ENCODE measurements at regions not wholly inside any gene's neighbourhood (a gene's known extent, or its start where the extent isn't known, plus 50 kb on each side); places are given as distances from the start of the nearest gene placed in this dataset.

DNA sequence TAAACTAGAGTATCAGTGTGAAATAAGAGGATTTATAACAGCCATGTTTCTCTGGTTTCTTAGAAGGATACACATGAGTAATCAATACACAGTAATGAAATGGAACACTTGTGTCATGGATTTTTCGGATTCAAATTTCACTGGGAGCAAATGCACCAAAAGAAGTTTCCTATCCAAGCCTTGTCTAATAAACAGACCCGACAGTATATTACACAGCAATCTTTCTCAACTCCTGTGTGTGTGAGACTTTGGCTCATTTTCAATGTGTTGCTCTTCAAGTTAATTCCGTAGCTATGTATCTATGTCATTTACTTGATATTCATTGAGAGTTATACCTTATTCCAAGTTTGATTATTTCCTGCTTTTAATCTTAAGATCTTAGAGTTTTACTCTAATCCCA lies 930.2 kb downstream of the MAT2B start:
- in situ Hi-C loops (cut with MboI; ENCODE audit: low pct_unique_long_range_greater_than_20kb, low sequenced_read_pairs) = no loop called here

DNA sequence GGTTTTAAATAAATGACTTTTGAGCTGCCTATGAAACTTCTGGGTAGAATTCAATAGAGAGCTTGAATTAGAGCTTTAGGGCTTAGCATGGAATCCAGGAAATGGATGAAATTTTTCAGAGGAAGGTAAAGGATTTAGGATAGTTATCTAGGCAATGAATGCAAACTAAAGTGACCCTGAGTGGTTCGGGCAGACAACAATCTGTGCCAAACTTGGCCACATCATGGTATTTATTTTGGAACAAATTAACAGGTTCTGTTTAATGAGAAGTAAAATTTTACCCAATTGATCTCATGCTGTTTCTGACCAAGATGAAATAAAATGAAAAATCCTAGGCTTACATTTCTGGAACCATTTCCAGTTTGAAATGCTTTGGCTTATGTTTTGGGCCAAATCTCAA lies 934.4 kb downstream of the MAT2B start:
- no peak for DNase-seq
- in situ Hi-C loops (cut with MboI; ENCODE audit: low pct_unique_long_range_greater_than_20kb, low sequenced_read_pairs) = no loop called here

More for the DNA sequence above, 930.2 kb downstream of the MAT2B start:
- DNase-seq = no peak

GRCh38 chr5:164449460-164449859 lies 944.0 kb downstream of the MAT2B start:
- in situ Hi-C loops (cut with MboI; ENCODE audit: low pct_unique_long_range_greater_than_20kb, low sequenced_read_pairs) = no loop called here
- DNase-seq = no peak

- DNase-seq = no peak
- in situ Hi-C loops (cut with MboI; ENCODE audit: low pct_unique_long_range_greater_than_20kb, low sequenced_read_pairs) = no loop called here
These were observed 960.6 kb downstream of the MAT2B start for GRCh38 chr5:164466033-164466432.

DNA sequence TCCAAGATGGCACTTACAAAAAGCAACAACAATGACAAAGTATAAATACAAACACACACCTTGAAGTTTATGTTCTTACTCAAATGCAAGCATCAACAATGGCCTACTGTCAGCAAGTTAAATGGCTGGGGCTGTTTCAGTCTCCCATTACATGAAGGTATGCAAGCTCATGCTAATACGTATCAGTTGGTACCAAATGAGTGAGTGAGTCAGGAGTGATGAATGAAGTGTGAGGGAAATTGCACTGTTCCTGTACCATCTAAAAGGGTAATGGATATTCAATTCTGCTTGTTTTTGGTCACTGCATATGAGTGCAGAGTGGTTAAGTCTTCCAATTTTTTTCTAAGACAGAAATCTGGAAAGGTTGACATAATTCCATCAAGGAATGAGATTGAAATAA lies 964.9 kb downstream of the MAT2B start:
- DNase-seq = no peak
- in situ Hi-C loops (cut with MboI; ENCODE audit: low pct_unique_long_range_greater_than_20kb, low sequenced_read_pairs) = no loop called here

DNA sequence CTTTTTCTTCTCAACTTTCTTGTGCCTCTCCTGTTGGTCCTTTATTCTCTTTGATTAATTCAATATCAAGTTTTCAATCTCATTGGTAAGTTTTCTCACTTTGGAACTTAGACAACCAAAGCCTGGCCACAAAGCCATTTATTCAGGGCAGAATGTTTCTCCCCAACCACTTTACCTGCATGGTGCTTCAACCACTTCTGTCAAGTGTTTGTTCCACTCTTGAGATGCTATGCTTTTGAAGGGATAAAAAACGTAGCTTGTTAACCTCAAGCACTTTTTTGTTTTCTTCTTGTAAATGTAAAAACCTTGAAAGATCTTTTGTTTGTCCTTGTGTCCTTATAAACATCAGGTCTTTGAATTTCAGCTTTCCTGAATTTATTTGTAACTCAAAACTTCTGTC lies 966.7 kb downstream of the MAT2B start:
- no peak for DNase-seq
- in situ Hi-C loops (cut with MboI; ENCODE audit: low pct_unique_long_range_greater_than_20kb, low sequenced_read_pairs) = no loop called here

- in situ Hi-C loops (cut with MboI; ENCODE audit: low pct_unique_long_range_greater_than_20kb, low sequenced_read_pairs) = loop anchor here (25.0 kb wide), 2 partner anchors 413 to 913 kb away; no protein-coding TSS in a partner anchor
- peak; percentile 52 for DNase-seq
These were observed 970.0 kb downstream of the MAT2B start for GRCh38 chr5:164475339-164475977.

DNA sequence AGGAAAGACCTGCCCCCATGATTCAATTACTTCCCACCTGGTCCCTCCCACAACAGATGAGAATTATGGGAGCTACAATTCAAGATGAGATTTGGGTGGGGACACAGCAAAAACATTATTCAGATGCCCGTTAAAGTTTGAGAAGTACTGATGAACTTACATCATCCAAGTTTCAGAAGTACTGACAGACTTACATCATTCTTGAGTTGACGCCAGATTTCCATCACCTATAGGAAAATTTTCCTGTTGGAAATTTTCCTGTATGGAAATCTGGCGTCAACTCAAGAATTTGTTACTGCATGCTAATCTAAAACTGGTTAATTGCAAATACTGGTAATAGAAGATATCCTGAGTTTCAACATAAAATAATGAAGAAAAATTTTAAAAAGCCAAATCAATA lies 975.9 kb downstream of the MAT2B start:
- no peak for DNase-seq
- in situ Hi-C loops (cut with MboI; ENCODE audit: low pct_unique_long_range_greater_than_20kb, low sequenced_read_pairs) = loop anchor here (25.0 kb wide), 2 partner anchors 419 to 919 kb away; no protein-coding TSS in a partner anchor

DNA sequence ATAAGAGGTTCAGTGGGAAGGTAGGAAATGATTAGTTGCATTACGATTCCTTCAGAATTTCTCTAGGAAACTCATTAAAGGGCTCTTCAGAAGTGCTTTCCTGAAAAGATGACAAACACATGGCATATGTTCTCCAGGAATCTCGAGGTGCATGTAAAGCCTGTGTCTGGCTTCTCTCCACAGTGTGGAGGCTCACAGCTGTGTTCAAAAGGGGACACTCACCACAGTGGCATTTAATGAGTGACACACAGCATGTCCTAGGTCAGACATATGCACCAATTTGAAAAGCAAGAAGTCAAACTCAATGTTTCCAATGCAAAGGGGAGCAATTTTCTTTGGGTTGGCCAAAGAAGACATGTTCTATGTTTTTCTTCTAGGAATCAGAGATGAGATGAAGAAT lies 976.9 kb downstream of the MAT2B start:
- no peak for DNase-seq
- in situ Hi-C loops (cut with MboI; ENCODE audit: low pct_unique_long_range_greater_than_20kb, low sequenced_read_pairs) = loop anchor here (25.0 kb wide), 2 partner anchors 420 to 920 kb away; no protein-coding TSS in a partner anchor

DNA sequence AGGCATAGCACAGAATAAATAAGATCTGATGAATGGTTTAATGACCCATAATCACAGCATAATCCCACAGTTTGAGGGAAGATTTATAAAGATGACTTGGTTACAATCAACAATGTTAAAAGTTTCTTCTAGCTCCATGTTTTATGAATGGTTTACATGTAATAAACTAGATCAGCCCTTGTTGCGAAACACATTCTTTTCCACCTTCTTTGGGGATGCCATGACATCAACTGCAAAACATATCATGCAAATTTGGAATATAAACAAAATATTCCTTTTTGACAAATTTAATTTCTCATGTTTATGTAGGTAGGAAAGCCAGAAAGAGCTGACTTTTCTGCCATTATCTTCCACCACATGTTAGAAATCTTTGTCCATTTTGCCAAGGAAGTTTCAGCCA lies 979.5 kb downstream of the MAT2B start:
- in situ Hi-C loops (cut with MboI; ENCODE audit: low pct_unique_long_range_greater_than_20kb, low sequenced_read_pairs) = loop anchor here (25.0 kb wide), 2 partner anchors 423 to 923 kb away; no protein-coding TSS in a partner anchor
- DNase-seq = no peak

DNA sequence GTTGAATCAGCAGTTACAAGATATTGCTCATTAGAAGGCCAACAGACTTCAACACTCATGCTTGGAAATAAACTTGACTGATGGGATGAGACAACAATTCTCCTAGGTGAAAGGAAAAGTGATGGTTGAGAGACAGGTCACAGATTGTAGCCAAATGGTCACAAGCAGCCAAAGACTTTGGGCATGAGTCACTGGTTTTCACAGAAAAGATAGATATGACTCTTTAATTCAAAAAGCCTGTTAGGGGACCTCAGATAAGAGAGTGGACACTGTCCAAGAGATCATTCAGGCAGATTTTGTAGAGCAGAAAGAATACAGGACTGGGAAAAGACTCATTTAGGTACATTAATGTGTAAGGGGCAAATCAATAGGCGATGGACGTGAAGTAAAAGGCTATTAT lies 982.5 kb downstream of the MAT2B start:
- DNase-seq = no peak
- in situ Hi-C loops (cut with MboI; ENCODE audit: low pct_unique_long_range_greater_than_20kb, low sequenced_read_pairs) = loop anchor here (25.0 kb wide), 2 partner anchors 426 to 926 kb away; no protein-coding TSS in a partner anchor

DNA sequence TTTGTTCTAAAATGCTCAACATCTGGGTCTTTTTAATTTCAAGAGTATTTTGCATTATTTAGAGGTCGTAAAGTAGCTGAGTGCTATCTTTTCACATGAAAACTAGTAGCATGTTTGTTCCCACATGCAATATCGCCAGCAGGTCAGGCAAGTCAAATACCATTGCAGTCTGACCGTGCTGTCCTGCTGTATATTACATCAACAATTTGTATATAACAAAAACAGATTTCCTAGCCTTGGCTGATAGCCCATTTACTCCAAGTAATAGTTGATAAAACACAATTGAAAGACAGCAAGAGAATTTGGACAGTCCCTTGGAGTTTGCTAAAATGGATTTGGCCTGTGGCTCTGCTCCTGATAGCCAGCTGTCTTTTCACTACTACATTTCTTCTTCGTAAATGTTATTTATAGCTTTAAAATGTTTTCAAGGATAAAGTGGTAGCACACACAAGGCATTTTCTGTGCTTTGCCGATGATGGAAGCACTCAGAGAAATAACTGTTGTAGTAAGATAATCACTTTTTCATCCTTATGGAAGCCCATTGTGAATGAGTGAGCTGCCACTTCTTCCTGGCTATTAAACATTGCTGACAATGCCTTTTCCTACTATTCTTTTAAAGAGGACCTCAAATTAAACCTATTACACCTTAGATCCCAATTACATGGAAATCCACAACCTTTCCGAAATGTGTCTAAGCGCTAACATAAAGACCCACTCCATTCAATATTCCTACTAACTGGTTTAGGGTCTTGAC lies 992.1 kb downstream of the MAT2B start:
- in situ Hi-C loops (cut with MboI; ENCODE audit: low pct_unique_long_range_greater_than_20kb, low sequenced_read_pairs) = loop anchor here (25.0 kb wide), 2 partner anchors 435 to 935 kb away; no protein-coding TSS in a partner anchor
- DNase-seq = no peak

DNA sequence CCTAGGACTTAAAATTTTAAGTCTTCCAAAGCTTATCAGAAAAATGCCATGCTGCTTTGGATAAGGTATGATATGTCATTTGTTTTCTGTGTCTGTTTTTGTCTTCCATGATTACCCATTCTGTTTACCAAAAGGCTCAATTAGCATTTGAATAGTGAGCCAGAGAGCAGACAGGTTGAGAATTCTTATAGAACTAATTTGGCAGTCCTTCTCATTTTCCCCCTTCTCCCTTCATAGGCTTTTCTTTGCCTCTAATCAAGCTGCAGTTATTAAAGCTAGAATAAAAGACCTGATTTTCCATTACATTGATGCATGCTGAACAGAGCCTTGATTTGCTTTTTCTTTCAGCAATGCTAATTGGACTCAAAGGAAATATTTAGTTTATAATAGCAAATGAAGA lies 993.0 kb downstream of the MAT2B start:
- in situ Hi-C loops (cut with MboI; ENCODE audit: low pct_unique_long_range_greater_than_20kb, low sequenced_read_pairs) = loop anchor here (25.0 kb wide), 2 partner anchors 436 to 936 kb away; no protein-coding TSS in a partner anchor
- no peak for DNase-seq

DNA sequence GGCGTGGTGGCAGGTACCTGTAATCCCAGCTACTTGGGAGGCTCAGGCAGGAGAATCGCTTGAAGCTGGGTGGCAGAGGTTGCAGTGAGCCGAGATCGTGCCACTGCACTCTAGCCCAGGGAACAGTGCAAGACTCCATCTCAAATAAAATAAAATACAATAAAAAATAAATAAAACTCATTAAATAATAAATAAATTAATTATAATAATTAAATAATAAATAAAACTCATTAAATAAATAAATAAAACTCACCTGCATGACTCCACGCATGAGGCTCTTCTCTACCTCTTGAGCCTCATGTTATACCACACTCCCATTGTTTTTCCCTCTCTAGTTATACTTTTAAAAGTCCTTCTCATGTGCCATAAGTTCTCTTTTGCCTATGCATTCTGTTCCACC lies 995.4 kb downstream of the MAT2B start:
- no peak for DNase-seq
- in situ Hi-C loops (cut with MboI; ENCODE audit: low pct_unique_long_range_greater_than_20kb, low sequenced_read_pairs) = no loop called here

- DNase-seq = no peak
- in situ Hi-C loops (cut with MboI; ENCODE audit: low pct_unique_long_range_greater_than_20kb, low sequenced_read_pairs) = no loop called here
These were observed 995.9 kb downstream of the MAT2B start for GRCh38 chr5:164501344-164501743.

- in situ Hi-C loops (cut with MboI; ENCODE audit: low pct_unique_long_range_greater_than_20kb, low sequenced_read_pairs) = no loop called here
- peak; percentile 82 for DNase-seq
These were observed 998.8 kb downstream of the MAT2B start for GRCh38 chr5:164504141-164504772.

DNA sequence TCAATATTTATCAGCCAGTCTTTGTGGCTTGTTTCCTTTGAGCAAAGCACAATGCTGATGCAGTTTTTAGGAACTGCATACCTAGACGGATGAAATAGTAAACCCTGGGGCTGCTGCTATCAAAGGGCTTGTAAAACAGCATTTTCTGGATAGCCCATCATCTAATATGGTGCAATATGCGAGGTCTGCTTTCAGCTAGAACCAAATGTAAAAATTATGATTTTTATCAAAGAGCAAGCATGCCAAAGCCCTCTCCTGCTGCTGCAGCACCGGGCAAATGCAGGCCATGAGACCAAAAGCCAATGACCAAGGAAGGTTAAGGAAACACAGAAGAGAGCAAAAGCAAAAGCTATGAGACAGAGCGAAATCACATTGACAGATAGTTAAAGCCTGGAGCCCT lies 1000.4 kb downstream of the MAT2B start:
- in situ Hi-C loops (cut with MboI; ENCODE audit: low pct_unique_long_range_greater_than_20kb, low sequenced_read_pairs) = no loop called here

GRCh38 chr5:164518067-164518740 lies 1012.8 kb downstream of the MAT2B start:
- in situ Hi-C loops (cut with MboI; ENCODE audit: low pct_unique_long_range_greater_than_20kb, low sequenced_read_pairs) = no loop called here
- DNase-seq = peak; percentile 44

More for the DNA sequence above, 1000.4 kb downstream of the MAT2B start:
- no peak for DNase-seq

DNA sequence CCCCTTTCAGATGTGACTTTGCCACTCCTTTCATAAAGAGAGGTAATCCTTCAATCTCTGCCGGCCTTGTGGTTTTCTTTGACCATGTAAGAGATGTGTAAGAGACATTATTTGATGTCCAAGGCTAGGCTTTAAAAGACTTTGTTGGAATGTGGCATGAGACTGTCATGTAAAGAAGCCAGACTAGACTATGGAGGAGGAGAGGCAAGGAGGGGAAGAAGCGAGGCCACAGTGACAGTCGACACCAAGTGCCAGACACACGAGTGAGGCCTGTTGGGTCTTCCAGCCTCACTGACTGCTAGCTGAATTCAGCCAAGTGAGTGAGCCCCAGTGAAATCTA lies 1013.3 kb downstream of the MAT2B start:
- in situ Hi-C loops (cut with MboI; ENCODE audit: low pct_unique_long_range_greater_than_20kb, low sequenced_read_pairs) = no loop called here
- peak; percentile 40 for DNase-seq

Measured in KBM-7 (cell line).